ENCODE measurements at regions not wholly inside any gene's neighbourhood (a gene's known extent, or its start where the extent isn't known, plus 50 kb on each side); places are given as distances from the start of the nearest gene placed in this dataset.

- WGBS, 2 donors = 83 to 84% methylated on average over 2 of the region's 2 CpGs
- no peaks in the 10 kb centered on the region for H3K36me3 ChIP-seq (ENCODE audit: low read depth, missing control alignments)
- TF ChIP-seq CTCF (IDR thresholded peaks at IDR 0.05) (no peak), POLR2A (IDR thresholded peaks at IDR 0.05) (no peak)
These were observed 566.4 kb upstream of the MMS22L start for GRCh38 chr6:97849390-97849789.

GRCh38 chr6:97850458-97851212 is 567.6 kb upstream of the MMS22L start:
- DNase-seq = no peak
- Histone ChIP-seq H3K4me1 (no peaks in the 10 kb centered on the region), H3K27me3 (no peaks in the 10 kb centered on the region), H3K4me3 (no peak overlapping the region), H3K27ac (no peak overlapping the region), H3K36me3 (ENCODE audit: low read depth, missing control alignments) (no peaks in the 10 kb centered on the region), H3K9me3 (no peaks in the 10 kb centered on the region)
- TF ChIP-seq POLR2A (IDR thresholded peaks at IDR 0.05) (no peak), CTCF (IDR thresholded peaks at IDR 0.05) (no peak)
- WGBS, 2 donors = 45 to 48% methylated on average over 5 of the region's 5 CpGs
- intact Hi-C loops (cut with DNase I; ENCODE audit: low total_unique reads) = no loop called here

More at GRCh38 chr6:97849390-97849789, 566.4 kb upstream of the MMS22L start:
- Histone ChIP-seq H3K27me3 (no peaks in the 10 kb centered on the region), H3K9me3 (no peaks in the 10 kb centered on the region), H3K4me1 (no peaks in the 10 kb centered on the region), H3K27ac (no peak overlapping the region), H3K4me3 (no peak overlapping the region)
- DNase-seq = no peak
- intact Hi-C loops (cut with DNase I; ENCODE audit: low total_unique reads) = no loop called here

- DNase-seq = no peak
- no peak overlapping the region for H3K27ac ChIP-seq
- H3K27me3 ChIP-seq = no peaks in the 10 kb centered on the region
- H3K36me3 ChIP-seq (ENCODE audit: low read depth, missing control alignments) = no peaks in the 10 kb centered on the region
- no peaks in the 10 kb centered on the region for H3K9me3 ChIP-seq
- no peaks in the 10 kb centered on the region for H3K4me1 ChIP-seq
- no peak overlapping the region for H3K4me3 ChIP-seq
- TF ChIP-seq POLR2A (IDR thresholded peaks at IDR 0.05) (no peak), CTCF (IDR thresholded peaks at IDR 0.05) (no peak)
- intact Hi-C loops (cut with DNase I; ENCODE audit: low total_unique reads) = no loop called here
These were observed 580.7 kb upstream of the MMS22L start for GRCh38 chr6:97863697-97864096.

GRCh38 chr6:97864366-97864765 is 581.4 kb upstream of the MMS22L start:
- H3K4me3 ChIP-seq = no peak overlapping the region
- no peaks in the 10 kb centered on the region for H3K27me3 ChIP-seq
- no peaks in the 10 kb centered on the region for H3K9me3 ChIP-seq
- H3K27ac ChIP-seq = no peak overlapping the region
- no peaks in the 10 kb centered on the region for H3K4me1 ChIP-seq
- H3K36me3 ChIP-seq (ENCODE audit: low read depth, missing control alignments) = no peaks in the 10 kb centered on the region
- intact Hi-C loops (cut with DNase I; ENCODE audit: low total_unique reads) = no loop called here
- DNase-seq = no peak
- WGBS, 2 donors = 85 to 90% methylated on average over 4 of the region's 4 CpGs
- TF ChIP-seq CTCF (IDR thresholded peaks at IDR 0.05) (no peak), POLR2A (IDR thresholded peaks at IDR 0.05) (no peak)

GRCh38 chr6:97864826-97865225 is 581.8 kb upstream of the MMS22L start:
- DNase-seq = no peak
- intact Hi-C loops (cut with DNase I; ENCODE audit: low total_unique reads) = no loop called here
- H3K27me3 ChIP-seq = no peaks in the 10 kb centered on the region
- H3K27ac ChIP-seq = no peak overlapping the region
- H3K4me1 ChIP-seq = no peaks in the 10 kb centered on the region
- TF ChIP-seq POLR2A (IDR thresholded peaks at IDR 0.05) (no peak), CTCF (IDR thresholded peaks at IDR 0.05) (no peak)
- H3K4me3 ChIP-seq = no peak overlapping the region
- H3K36me3 ChIP-seq (ENCODE audit: low read depth, missing control alignments) = no peaks in the 10 kb centered on the region
- WGBS, 2 donors = 63 to 74% methylated on average over 2 of the region's 2 CpGs
- no peaks in the 10 kb centered on the region for H3K9me3 ChIP-seq

Data from testis (tissue), 2 donors.